NB4 (cell line): ENCODE measurements at regions not wholly inside any gene's neighbourhood (a gene's known extent, or its start where the extent isn't known, plus 50 kb on each side); places are given as distances from the start of the nearest gene placed in this dataset.

Source experiments
- CTCF ChIP-seq: IDR thresholded peaks from one replicate; pipeline ENCODE4 v1.5.1; 2012; ENCODE audit warnings: low read depth, low read length
- MAX ChIP-seq: IDR thresholded peaks from 2 replicates; pipeline ENCODE4 v1.6.1; 2011; ENCODE audit warnings: low read depth, low read length
- MYC ChIP-seq: IDR thresholded peaks from 2 replicates; pipeline ENCODE4 v1.6.1; 2011; ENCODE audit warnings: low read depth, low read length
- POLR2A ChIP-seq: IDR thresholded peaks from 2 replicates; pipeline ENCODE4 v1.6.1; 2011; ENCODE audit warnings: mild to moderate bottlenecking; ENCODE audit not compliant: insufficient read length; ENCODE audit errors: extremely low read depth

- TF ChIP-seq MAX (no peak), CTCF (no peak), MYC (no peak), POLR2A (no peak)
Measured at GRCh38 chrX:80312448-80312847, 107.8 kb upstream of the TENT5D start.
